ENCODE measurements at regions not wholly inside any gene's neighbourhood (a gene's known extent, or its start where the extent isn't known, plus 50 kb on each side); places are given as distances from the start of the nearest gene placed in this dataset.

GRCh38 chr1:209106237-209106741 is 477.2 kb upstream of the CAMK1G start:
- TF ChIP-seq, protein P1, sequence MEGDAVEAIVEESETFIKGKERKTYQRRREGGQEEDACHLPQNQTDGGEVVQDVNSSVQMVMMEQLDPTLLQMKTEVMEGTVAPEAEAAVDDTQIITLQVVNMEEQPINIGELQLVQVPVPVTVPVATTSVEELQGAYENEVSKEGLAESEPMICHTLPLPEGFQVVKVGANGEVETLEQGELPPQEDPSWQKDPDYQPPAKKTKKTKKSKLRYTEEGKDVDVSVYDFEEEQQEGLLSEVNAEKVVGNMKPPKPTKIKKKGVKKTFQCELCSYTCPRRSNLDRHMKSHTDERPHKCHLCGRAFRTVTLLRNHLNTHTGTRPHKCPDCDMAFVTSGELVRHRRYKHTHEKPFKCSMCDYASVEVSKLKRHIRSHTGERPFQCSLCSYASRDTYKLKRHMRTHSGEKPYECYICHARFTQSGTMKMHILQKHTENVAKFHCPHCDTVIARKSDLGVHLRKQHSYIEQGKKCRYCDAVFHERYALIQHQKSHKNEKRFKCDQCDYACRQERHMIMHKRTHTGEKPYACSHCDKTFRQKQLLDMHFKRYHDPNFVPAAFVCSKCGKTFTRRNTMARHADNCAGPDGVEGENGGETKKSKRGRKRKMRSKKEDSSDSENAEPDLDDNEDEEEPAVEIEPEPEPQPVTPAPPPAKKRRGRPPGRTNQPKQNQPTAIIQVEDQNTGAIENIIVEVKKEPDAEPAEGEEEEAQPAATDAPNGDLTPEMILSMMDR (conservative IDR thresholded peaks at IDR 0.05; ENCODE audit: low read length) = no peak
- no peak for TF ChIP-seq EZH2phosphoT487 (IDR thresholded peaks at IDR 0.05; ENCODE audit: borderline replicate concordance, low read depth, low read length)
